ENCODE measurements at regions not wholly inside any gene's neighbourhood (a gene's known extent, or its start where the extent isn't known, plus 50 kb on each side); places are given as distances from the start of the nearest gene placed in this dataset.
A peak's percentile ranks its signal among the peaks of the same experiment; 100 is the strongest.

DNA sequence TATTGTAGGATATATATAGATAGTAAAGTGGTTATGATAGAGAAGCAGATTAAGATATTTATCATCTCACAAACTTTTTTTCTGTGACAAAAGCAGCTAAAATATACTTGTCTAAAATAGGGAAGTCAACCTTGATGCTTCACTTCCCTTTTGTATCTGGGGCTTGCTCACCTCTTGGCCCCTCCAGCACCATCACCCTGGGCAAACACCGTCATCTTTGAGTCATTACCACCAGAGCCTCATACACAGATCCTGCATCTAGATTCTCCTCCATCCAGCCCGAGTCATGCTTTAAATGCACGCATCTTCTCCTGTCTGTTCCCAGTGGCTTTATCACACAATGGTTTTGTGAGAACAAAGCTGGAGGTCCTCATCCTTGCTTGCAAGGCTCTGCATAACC is 1062.7 kb upstream of the EEF2KMT start:
- no peak overlapping the region for H3K4me3 Mint-ChIP-seq (ENCODE audit: unreplicated experiment)
- H3K36me3 Mint-ChIP-seq (ENCODE audit: unreplicated experiment) = no peaks in the 10 kb centered on the region
- no peak for DNase-seq
- peaks cover 4% of the 10 kb centered on the region for H3K4me1 Mint-ChIP-seq (ENCODE audit: low read depth, unreplicated experiment)
- no peaks in the 10 kb centered on the region for H3K27me3 Mint-ChIP-seq (ENCODE audit: unreplicated experiment)
- H3K27ac Mint-ChIP-seq (ENCODE audit: unreplicated experiment) = no peak overlapping the region
- peaks cover 6% of the 10 kb centered on the region for H3K9me3 Mint-ChIP-seq (ENCODE audit: unreplicated experiment)
- TF ChIP-seq, protein P1, sequence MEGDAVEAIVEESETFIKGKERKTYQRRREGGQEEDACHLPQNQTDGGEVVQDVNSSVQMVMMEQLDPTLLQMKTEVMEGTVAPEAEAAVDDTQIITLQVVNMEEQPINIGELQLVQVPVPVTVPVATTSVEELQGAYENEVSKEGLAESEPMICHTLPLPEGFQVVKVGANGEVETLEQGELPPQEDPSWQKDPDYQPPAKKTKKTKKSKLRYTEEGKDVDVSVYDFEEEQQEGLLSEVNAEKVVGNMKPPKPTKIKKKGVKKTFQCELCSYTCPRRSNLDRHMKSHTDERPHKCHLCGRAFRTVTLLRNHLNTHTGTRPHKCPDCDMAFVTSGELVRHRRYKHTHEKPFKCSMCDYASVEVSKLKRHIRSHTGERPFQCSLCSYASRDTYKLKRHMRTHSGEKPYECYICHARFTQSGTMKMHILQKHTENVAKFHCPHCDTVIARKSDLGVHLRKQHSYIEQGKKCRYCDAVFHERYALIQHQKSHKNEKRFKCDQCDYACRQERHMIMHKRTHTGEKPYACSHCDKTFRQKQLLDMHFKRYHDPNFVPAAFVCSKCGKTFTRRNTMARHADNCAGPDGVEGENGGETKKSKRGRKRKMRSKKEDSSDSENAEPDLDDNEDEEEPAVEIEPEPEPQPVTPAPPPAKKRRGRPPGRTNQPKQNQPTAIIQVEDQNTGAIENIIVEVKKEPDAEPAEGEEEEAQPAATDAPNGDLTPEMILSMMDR (IDR thresholded peaks at IDR 0.05; ENCODE audit: partially characterized antibody, unreplicated experiment) = no peak

GRCh38 chr16:6157806-6158205 is 1060.2 kb upstream of the EEF2KMT start:
- H3K9me3 Mint-ChIP-seq (ENCODE audit: unreplicated experiment) = peaks cover 8% of the 10 kb centered on the region
- H3K27me3 Mint-ChIP-seq (ENCODE audit: unreplicated experiment) = no peaks in the 10 kb centered on the region
- H3K4me3 Mint-ChIP-seq (ENCODE audit: unreplicated experiment) = no peak overlapping the region
- TF ChIP-seq, protein P1 (IDR thresholded peaks at IDR 0.05; ENCODE audit: partially characterized antibody, unreplicated experiment) = no peak
- peaks cover 7% of the 10 kb centered on the region for H3K4me1 Mint-ChIP-seq (ENCODE audit: low read depth, unreplicated experiment)
- no peak for DNase-seq
- no peak overlapping the region for H3K27ac Mint-ChIP-seq (ENCODE audit: unreplicated experiment)
- no peaks in the 10 kb centered on the region for H3K36me3 Mint-ChIP-seq (ENCODE audit: unreplicated experiment)

DNA sequence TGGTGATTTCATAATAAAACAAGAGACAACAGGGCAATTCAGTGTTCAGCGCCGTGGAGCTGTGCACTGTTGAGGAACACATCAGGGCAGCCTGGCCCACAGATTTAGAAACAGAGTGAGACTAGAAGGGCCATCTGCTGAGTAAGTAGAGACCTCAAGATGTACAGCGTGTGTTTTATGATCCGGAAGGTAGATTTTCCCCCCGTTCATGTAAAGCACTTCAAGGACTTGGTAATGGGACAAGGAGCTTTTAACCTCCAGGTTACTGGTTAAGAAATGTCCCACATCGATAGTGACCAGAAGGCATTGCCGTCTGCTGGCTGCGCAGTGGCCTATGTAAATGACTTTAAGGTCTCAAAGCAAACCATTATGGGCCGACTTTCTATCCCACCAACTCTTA is 1057.7 kb upstream of the EEF2KMT start:
- Mint-ChIP-seq H3K36me3 (ENCODE audit: unreplicated experiment) (no peaks in the 10 kb centered on the region), H3K27ac (ENCODE audit: unreplicated experiment) (peak overlapping the region; percentile 16), H3K9me3 (ENCODE audit: unreplicated experiment) (peaks cover 3% of the 10 kb centered on the region)

GRCh38 chr16:6153901-6154300 is 1056.3 kb upstream of the EEF2KMT start:
- H3K27ac Mint-ChIP-seq (ENCODE audit: unreplicated experiment) = no peak overlapping the region
- H3K36me3 Mint-ChIP-seq (ENCODE audit: unreplicated experiment) = no peaks in the 10 kb centered on the region
- H3K4me1 Mint-ChIP-seq (ENCODE audit: low read depth, unreplicated experiment) = peaks cover 8% of the 10 kb centered on the region

More for the DNA sequence above, 1057.7 kb upstream of the EEF2KMT start:
- no peak for DNase-seq
- H3K4me1 Mint-ChIP-seq (ENCODE audit: low read depth, unreplicated experiment) = peaks cover 8% of the 10 kb centered on the region
- H3K4me3 Mint-ChIP-seq (ENCODE audit: unreplicated experiment) = no peak overlapping the region
- TF ChIP-seq, protein P1 (IDR thresholded peaks at IDR 0.05; ENCODE audit: partially characterized antibody, unreplicated experiment) = no peak
- H3K27me3 Mint-ChIP-seq (ENCODE audit: unreplicated experiment) = no peaks in the 10 kb centered on the region

DNA sequence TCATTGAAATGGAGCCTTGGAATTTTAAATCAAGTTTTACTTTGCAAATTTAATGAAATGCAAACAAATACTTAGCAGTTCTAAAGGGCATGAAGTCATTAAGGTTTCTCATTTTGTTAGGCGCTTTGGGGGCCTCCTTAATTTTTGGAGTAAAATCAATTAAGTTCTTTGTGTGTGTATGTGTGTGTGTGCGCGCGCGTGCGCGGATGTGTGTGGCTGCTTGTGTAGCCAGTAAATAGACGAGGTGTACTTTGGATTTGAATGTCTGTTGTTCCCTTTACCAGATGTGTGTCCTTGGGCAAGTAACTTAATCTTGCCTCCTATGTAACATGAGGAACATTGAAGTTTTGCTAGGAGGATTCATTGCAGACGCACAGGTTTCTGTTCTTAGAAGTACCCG is 1051.4 kb upstream of the EEF2KMT start:
- TF ChIP-seq, protein P1 (IDR thresholded peaks at IDR 0.05; ENCODE audit: partially characterized antibody, unreplicated experiment) = no peak
- no peak overlapping the region for H3K27ac Mint-ChIP-seq (ENCODE audit: unreplicated experiment)
- H3K4me1 Mint-ChIP-seq (ENCODE audit: low read depth, unreplicated experiment) = peaks cover 1% of the 10 kb centered on the region
- H3K27me3 Mint-ChIP-seq (ENCODE audit: unreplicated experiment) = no peaks in the 10 kb centered on the region
- H3K36me3 Mint-ChIP-seq (ENCODE audit: unreplicated experiment) = peaks cover 6% of the 10 kb centered on the region
- no peak for DNase-seq
- peaks cover 7% of the 10 kb centered on the region for H3K9me3 Mint-ChIP-seq (ENCODE audit: unreplicated experiment)
- no peak overlapping the region for H3K4me3 Mint-ChIP-seq (ENCODE audit: unreplicated experiment)

More at GRCh38 chr16:6153901-6154300, 1056.3 kb upstream of the EEF2KMT start:
- Mint-ChIP-seq H3K9me3 (ENCODE audit: unreplicated experiment) (peaks cover 3% of the 10 kb centered on the region), H3K27me3 (ENCODE audit: unreplicated experiment) (no peaks in the 10 kb centered on the region), H3K4me3 (ENCODE audit: unreplicated experiment) (no peak overlapping the region)
- TF ChIP-seq, protein P1 (IDR thresholded peaks at IDR 0.05; ENCODE audit: partially characterized antibody, unreplicated experiment) = no peak
- no peak for DNase-seq

All from glutamatergic neuron (in vitro differentiated cells).